ENCODE measurements at regions not wholly inside any gene's neighbourhood (a gene's known extent, or its start where the extent isn't known, plus 50 kb on each side); places are given as distances from the start of the nearest gene placed in this dataset.

- Histone ChIP-seq H3K4me1 (replicated peaks in 1 of 2; ENCODE audit: control insufficient read depth in 2 of 2, insufficient read depth in 2 of 2, low read length in 2 of 2) (peaks cover 9 to 40% of the 10 kb centered on the region in 2 experiments), H3K4me3 (peak overlapping the region; percentile 30), H2AFZ (ENCODE audit: low read depth, low read length) (peak overlapping the region; percentile 45; the same call in 1 of the 2 replicates), H3K4me2 (ENCODE audit: insufficient read depth, low read length) (peak overlapping the region; percentile 37), H3K9ac (ENCODE audit: insufficient read depth in 1 of 2, low read depth in 2 of 2, low read length in 2 of 2) (no peak overlapping the region), H3K27ac (ENCODE audit: extremely low read depth, low read depth, low read length) (no peak overlapping the region), H4K20me1 (replicated peaks; ENCODE audit: control insufficient read depth, insufficient read depth, low read length) (no peaks in the 10 kb centered on the region), H3K27me3 (ENCODE audit: control insufficient read depth in 2 of 2, insufficient read depth in 2 of 2, low read length in 2 of 2) (no peaks in the 10 kb centered on the region; a peak in 1 of 5 replicates), H3K36me3 (ENCODE audit: control insufficient read depth, insufficient read depth, low read length) (no peaks in the 10 kb centered on the region), H3K79me2 (ENCODE audit: control insufficient read depth, insufficient read depth, low read length) (no peaks in the 10 kb centered on the region), H3K9me1 (ENCODE audit: control insufficient read depth, insufficient read depth, low read length) (no peaks in the 10 kb centered on the region), H3K9me3 (replicated peaks; ENCODE audit: control insufficient read depth, insufficient read depth, low read depth, low read length) (no peaks in the 10 kb centered on the region)
- DNase-seq (ENCODE audit: extremely low read depth in 1 of 4, low spot score in 3 of 4) (peak; percentile 36 to 65 (median 46)), ATAC-seq (peak; percentile 45), FAIRE-seq (no peak)
- BruUV-seq (replicated peaks) = no TSS peak
- ChIA-PET CTCF (ENCODE audit: low intra/inter-chr PET ratio) (interaction anchor here (0.6 to 1.0 kb wide), 2 partner anchors 38 to 140 kb away, joined by 3 read pairs; no protein-coding TSS in a partner anchor), POLR2A (no interaction called here)
- in situ Hi-C loops (cut with MboI) (no loop called here), intact Hi-C loops (cut with micrococcal nuclease) (loop anchor here (1.0 kb wide), 1 partner anchor 137 kb away; no protein-coding TSS in a partner anchor)
- 0% methylated on average over 1 of the region's 14 CpGs for WGBS (ENCODE audit: insufficient coverage, low coverage, missing lambda C conversion rate)
- TF ChIP-seq HIVEP1 (CRISPR knock-in tag; IDR thresholded peaks at IDR 0.05) (no peak), BCOR (IDR thresholded peaks at IDR 0.05) (no peak), MCM3 (IDR thresholded peaks at IDR 0.05) (no peak), TAF15 (IDR thresholded peaks at IDR 0.05; ENCODE audit: low read depth, low read length) (no peak), RBM34 (IDR thresholded peaks at IDR 0.05; ENCODE audit: borderline replicate concordance, insufficient read depth, low read length) (no peak), NRF1 (conservative IDR thresholded peaks at IDR 0.05 in 1 of 2, IDR thresholded peaks at IDR 0.05 in 1 of 2) (no peak), ZC3H8 (IDR thresholded peaks at IDR 0.05) (no peak), NCOR1 (IDR thresholded peaks at IDR 0.05) (peak; percentile 29; the same call in 1 of the 2 replicates), ARID1B (IDR thresholded peaks at IDR 0.05) (peak; percentile 69), TFAP4 (CRISPR knock-in tag; IDR thresholded peaks at IDR 0.05; ENCODE audit: borderline replicate concordance) (0 out of 2 replicates have a peak, but pooled peaks have one; percentile 20), TEAD4 (IDR thresholded peaks at IDR 0.05; ENCODE audit: low read length) (no peak), TEAD4 (CRISPR knock-in tag; IDR thresholded peaks at IDR 0.05; ENCODE audit: borderline replicate concordance) (no peak), TCF3 (CRISPR knock-in tag; IDR thresholded peaks at IDR 0.05) (peak; percentile 76), NFATC3 (IDR thresholded peaks at IDR 0.05) (no peak), ZKSCAN8 (CRISPR knock-in tag; IDR thresholded peaks at IDR 0.05) (no peak), FOSL1 (tag; conservative IDR thresholded peaks at IDR 0.05) (no peak), ATF1 (CRISPR knock-in tag; IDR thresholded peaks at IDR 0.05) (no peak), ATF1 (tag; IDR thresholded peaks at IDR 0.05) (no peak)
- TF ChIP-seq, protein P1, sequence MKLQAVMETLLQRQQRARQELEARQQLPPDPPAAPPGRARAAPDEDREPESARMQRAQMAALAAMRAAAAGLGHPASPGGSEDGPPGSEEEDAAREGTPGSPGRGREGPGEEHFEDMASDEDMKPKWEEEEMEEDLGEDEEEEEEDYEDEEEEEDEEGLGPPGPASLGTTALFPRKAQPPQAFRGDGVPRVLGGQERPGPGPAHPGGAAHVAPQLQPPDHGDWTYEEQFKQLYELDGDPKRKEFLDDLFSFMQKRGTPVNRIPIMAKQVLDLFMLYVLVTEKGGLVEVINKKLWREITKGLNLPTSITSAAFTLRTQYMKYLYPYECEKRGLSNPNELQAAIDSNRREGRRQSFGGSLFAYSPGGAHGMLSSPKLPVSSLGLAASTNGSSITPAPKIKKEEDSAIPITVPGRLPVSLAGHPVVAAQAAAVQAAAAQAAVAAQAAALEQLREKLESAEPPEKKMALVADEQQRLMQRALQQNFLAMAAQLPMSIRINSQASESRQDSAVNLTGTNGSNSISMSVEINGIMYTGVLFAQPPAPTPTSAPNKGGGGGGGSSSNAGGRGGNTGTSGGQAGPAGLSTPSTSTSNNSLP (IDR thresholded peaks at IDR 0.05; ENCODE audit: borderline replicate concordance, low read depth, low read length) = no peak
- TF ChIP-seq, protein P2, sequence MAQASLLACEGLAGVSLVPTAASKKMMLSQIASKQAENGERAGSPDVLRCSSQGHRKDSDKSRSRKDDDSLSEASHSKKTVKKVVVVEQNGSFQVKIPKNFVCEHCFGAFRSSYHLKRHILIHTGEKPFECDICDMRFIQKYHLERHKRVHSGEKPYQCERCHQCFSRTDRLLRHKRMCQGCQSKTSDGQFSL (CRISPR knock-in tag; IDR thresholded peaks at IDR 0.05) = peak; percentile 87
- TF ChIP-seq, protein P2 (tag; IDR thresholded peaks at IDR 0.05) = peak in 1 of 2 experiments; percentile 58; a peak in 1 of 4 replicates
- TF ChIP-seq, protein P3, sequence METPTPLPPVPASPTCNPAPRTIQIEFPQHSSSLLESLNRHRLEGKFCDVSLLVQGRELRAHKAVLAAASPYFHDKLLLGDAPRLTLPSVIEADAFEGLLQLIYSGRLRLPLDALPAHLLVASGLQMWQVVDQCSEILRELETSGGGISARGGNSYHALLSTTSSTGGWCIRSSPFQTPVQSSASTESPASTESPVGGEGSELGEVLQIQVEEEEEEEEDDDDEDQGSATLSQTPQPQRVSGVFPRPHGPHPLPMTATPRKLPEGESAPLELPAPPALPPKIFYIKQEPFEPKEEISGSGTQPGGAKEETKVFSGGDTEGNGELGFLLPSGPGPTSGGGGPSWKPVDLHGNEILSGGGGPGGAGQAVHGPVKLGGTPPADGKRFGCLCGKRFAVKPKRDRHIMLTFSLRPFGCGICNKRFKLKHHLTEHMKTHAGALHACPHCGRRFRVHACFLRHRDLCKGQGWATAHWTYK (CRISPR knock-in tag; IDR thresholded peaks at IDR 0.05) = no peak
Measured at GRCh38 chr22:23401910-23402274, 178.2 kb downstream of the IGLL1 start.

Data from K562 (cell line).